Breast epithelium (tissue), 3 donors: ENCODE measurements at regions not wholly inside any gene's neighbourhood (a gene's known extent, or its start where the extent isn't known, plus 50 kb on each side); places are given as distances from the start of the nearest gene placed in this dataset.

Source experiments
- POLR2AphosphoS5 ChIP-seq, 3 donors: sonication (generic); formaldehyde crosslinking; IDR thresholded peaks; one replicate each; pipeline ENCODE4 v1.6.1; 2017; ENCODE audit warnings: antibody characterized with exemption in 3 of 3
- TF ChIP-seq, protein P1 (sequence below), 3 donors: fragments of 450-650 bp; IDR thresholded peaks; one replicate each; pipeline ENCODE4 v1.5.1; 2016 to 2017; ENCODE audit warnings: antibody characterized with exemption in 3 of 3, mild to moderate bottlenecking in 3 of 3, moderate library complexity in 3 of 3

DNA sequence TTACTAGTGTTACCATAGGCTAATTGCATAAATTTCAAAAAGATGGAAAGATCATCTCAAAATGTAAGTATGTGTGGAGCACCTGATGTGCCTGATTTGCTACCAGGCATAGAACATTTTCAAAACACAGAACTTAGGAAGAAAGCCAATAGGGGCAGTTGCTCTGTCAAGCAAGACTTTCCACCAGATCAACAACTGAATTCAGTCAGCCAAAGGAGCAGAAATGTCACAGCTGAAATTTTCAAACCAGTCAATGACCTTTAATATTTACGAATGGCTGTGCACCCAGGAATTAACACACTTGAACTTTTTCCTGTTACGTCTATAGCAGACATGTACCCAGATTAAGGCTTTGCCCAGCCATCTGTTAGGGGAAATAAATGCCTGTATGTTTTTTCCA, 452.8 kb upstream of the PTGER4 start:
- TF ChIP-seq, protein P1, sequence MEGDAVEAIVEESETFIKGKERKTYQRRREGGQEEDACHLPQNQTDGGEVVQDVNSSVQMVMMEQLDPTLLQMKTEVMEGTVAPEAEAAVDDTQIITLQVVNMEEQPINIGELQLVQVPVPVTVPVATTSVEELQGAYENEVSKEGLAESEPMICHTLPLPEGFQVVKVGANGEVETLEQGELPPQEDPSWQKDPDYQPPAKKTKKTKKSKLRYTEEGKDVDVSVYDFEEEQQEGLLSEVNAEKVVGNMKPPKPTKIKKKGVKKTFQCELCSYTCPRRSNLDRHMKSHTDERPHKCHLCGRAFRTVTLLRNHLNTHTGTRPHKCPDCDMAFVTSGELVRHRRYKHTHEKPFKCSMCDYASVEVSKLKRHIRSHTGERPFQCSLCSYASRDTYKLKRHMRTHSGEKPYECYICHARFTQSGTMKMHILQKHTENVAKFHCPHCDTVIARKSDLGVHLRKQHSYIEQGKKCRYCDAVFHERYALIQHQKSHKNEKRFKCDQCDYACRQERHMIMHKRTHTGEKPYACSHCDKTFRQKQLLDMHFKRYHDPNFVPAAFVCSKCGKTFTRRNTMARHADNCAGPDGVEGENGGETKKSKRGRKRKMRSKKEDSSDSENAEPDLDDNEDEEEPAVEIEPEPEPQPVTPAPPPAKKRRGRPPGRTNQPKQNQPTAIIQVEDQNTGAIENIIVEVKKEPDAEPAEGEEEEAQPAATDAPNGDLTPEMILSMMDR (IDR thresholded peaks at IDR 0.05): no peak
- TF ChIP-seq POLR2AphosphoS5 (IDR thresholded peaks at IDR 0.05): no peak
